Mesenchymal stem cell (in vitro differentiated cells and primary cell): ENCODE measurements at regions not wholly inside any gene's neighbourhood (a gene's known extent, or its start where the extent isn't known, plus 50 kb on each side); places are given as distances from the start of the nearest gene placed in this dataset.

ENCODE experiments used
- DNase-seq: peaks from one replicate; pipeline ENCODE4 v3.0.0-alpha.2; 2013
- H2AFZ ChIP-seq: one replicate; pipeline ENCODE4 v1.6.1; 2013; ENCODE audit warnings: low read depth, mild to moderate bottlenecking, control low read depth, inconsistent platforms, low read length, moderate library complexity
- H2AK5ac ChIP-seq: 2 replicates; pipeline ENCODE4 v1.6.1; 2013; ENCODE audit warnings: low read length, moderate library complexity, mild to moderate bottlenecking, inconsistent platforms; ENCODE audit not compliant: severe bottlenecking
- H2BK120ac ChIP-seq: one replicate; pipeline ENCODE4 v1.6.1; 2013; ENCODE audit warnings: low read depth, mild to moderate bottlenecking, inconsistent platforms, low read length, moderate library complexity
- H2BK12ac ChIP-seq, 2 experiments: one replicate each; pipeline ENCODE4 v1.6.1; 2013; ENCODE audit warnings: inconsistent platforms in 2 of 2, low read length in 2 of 2, mild to moderate bottlenecking in 2 of 2, moderate library complexity in 2 of 2, control low read depth in 1 of 2
- H2BK15ac ChIP-seq: one replicate; pipeline ENCODE4 v1.6.1; 2013; ENCODE audit warnings: mild to moderate bottlenecking, low read depth, inconsistent platforms; ENCODE audit not compliant: poor library complexity, severe bottlenecking
- H2BK5ac ChIP-seq: 2 replicates; pipeline ENCODE4 v1.6.1; 2013; ENCODE audit warnings: low read depth, mild to moderate bottlenecking, low read length, control low read depth, inconsistent platforms; ENCODE audit not compliant: poor library complexity, severe bottlenecking
- H3K14ac ChIP-seq, 2 experiments: one replicate each; pipeline ENCODE4 v1.6.1; 2013; ENCODE audit warnings: inconsistent platforms in 2 of 2, low read length in 2 of 2, control low read depth in 1 of 2, mild to moderate bottlenecking in 1 of 2, moderate library complexity in 1 of 2
- H3K18ac ChIP-seq, 2 experiments: one replicate each; pipeline ENCODE4 v1.6.1; 2013; ENCODE audit warnings: inconsistent platforms in 2 of 2, low read length in 2 of 2, control low read depth in 1 of 2, low read depth in 1 of 2, mild to moderate bottlenecking in 1 of 2
- H3K23ac ChIP-seq, 2 experiments: one replicate each; pipeline ENCODE4 v1.6.1; 2013; ENCODE audit warnings: inconsistent platforms in 2 of 2, low read length in 2 of 2, mild to moderate bottlenecking in 2 of 2, moderate library complexity in 2 of 2, control low read depth in 1 of 2
- H3K27ac ChIP-seq: 2 replicates; pipeline ENCODE4 v1.5.1; 2013; ENCODE audit warnings: mild to moderate bottlenecking, moderate library complexity, low read length, control low read depth, inconsistent platforms; ENCODE audit not compliant: poor library complexity, severe bottlenecking
- H3K27me3 ChIP-seq, 2 experiments: 2 replicates each; pipeline versions ENCODE4 v1.6.1 to v1.7.0; 2013; ENCODE audit warnings: low read length in 2 of 2, mild to moderate bottlenecking in 2 of 2, moderate library complexity in 2 of 2, control low read depth in 1 of 2, inconsistent platforms in 1 of 2; ENCODE audit not compliant: control insufficient read depth in 1 of 2, insufficient read depth in 1 of 2
- H3K36me3 ChIP-seq, 2 experiments: 2 replicates each; pipeline versions ENCODE4 v1.6.1 to v1.7.0; 2013; ENCODE audit warnings: low read length in 2 of 2, control low read depth in 1 of 2, inconsistent platforms in 1 of 2, low read depth in 1 of 2, mild to moderate bottlenecking in 1 of 2; ENCODE audit not compliant: insufficient read depth in 2 of 2, control insufficient read depth in 1 of 2
- H3K4ac ChIP-seq, 2 experiments: one replicate each; pipeline ENCODE4 v1.6.1; 2013; ENCODE audit warnings: inconsistent platforms in 2 of 2, low read length in 2 of 2, mild to moderate bottlenecking in 2 of 2, moderate library complexity in 2 of 2, control low read depth in 1 of 2, low read depth in 1 of 2
- H3K4me1 ChIP-seq: 2 replicates; pipeline ENCODE4 v1.6.1; 2013; ENCODE audit warnings: low read depth, low read length, control low read depth; ENCODE audit not compliant: control insufficient read depth, insufficient read depth
- H3K4me2 ChIP-seq: 2 replicates; pipeline ENCODE4 v1.6.1; 2013; ENCODE audit warnings: low read length, mild to moderate bottlenecking, inconsistent platforms; ENCODE audit not compliant: poor library complexity, severe bottlenecking
- H3K4me3 ChIP-seq, 2 experiments: 2 replicates each; pipeline versions ENCODE4 v1.5.1 to v1.7.0; 2013; ENCODE audit warnings: low read length in 2 of 2, mild to moderate bottlenecking in 2 of 2, control low read depth in 1 of 2, low read depth in 1 of 2; ENCODE audit not compliant: insufficient read depth in 1 of 2
- H3K79me1 ChIP-seq: replicated peaks from 2 replicates; pipeline ENCODE4 v1.6.1; 2013; ENCODE audit warnings: mild to moderate bottlenecking, control low read depth, low read length, inconsistent platforms; ENCODE audit not compliant: poor library complexity, severe bottlenecking
- H3K9ac ChIP-seq: 2 replicates; pipeline ENCODE4 v1.7.0; 2013; ENCODE audit warnings: mild to moderate bottlenecking, low read length, moderate library complexity
- H3K9me3 ChIP-seq: 2 replicates; pipeline ENCODE4 v1.7.0; 2013; ENCODE audit warnings: mild to moderate bottlenecking, low read length; ENCODE audit not compliant: control insufficient read depth
- H4K8ac ChIP-seq: one replicate; pipeline ENCODE4 v1.6.1; 2013; ENCODE audit warnings: inconsistent platforms, mild to moderate bottlenecking, low read length, moderate library complexity
- H4K91ac ChIP-seq: one replicate; pipeline ENCODE4 v1.6.1; 2013; ENCODE audit warnings: mild to moderate bottlenecking, low read length, inconsistent platforms
- WGBS: methylation state at CpG from one replicate; pipeline ENCODE4 v1.1.7; 2013; ENCODE audit warnings: mixed read lengths; 5-methylcytosine and 5-hydroxymethylcytosine counted together

DNA sequence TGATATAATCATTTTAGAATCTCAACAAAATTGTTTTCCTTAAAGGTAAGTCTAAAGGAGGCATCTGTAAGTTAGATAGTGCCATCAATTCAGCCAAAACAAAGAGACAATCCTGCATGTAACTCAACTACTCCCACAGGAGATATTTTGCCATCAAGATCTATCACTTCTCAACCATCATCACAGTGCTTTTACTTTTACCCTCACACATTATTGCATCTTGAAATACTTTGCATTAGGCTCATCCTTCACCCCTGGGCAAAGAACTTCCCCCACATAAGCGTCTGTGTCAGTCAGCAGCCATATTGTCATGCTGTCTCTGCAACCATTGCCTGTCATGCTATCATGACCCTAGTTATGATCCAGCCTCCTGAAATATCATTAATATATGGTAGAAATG lies 54.9 kb upstream of the NLGN1 start:
- 92% methylated on average over 1 of the region's 1 CpG for WGBS
- Histone ChIP-seq H3K27ac (no peak overlapping the region), H3K9ac (no peak overlapping the region), H3K9me3 (no peaks in the 10 kb centered on the region), H3K23ac (no peak overlapping the region), H3K27me3 (no peaks in the 10 kb centered on the region), H4K8ac (no peak overlapping the region), H3K4me2 (no peak overlapping the region), H3K14ac (no peak overlapping the region), H3K18ac (no peak overlapping the region), H3K4me1 (no peaks in the 10 kb centered on the region), H2AK5ac (no peak overlapping the region), H2BK15ac (no peak overlapping the region), H2BK12ac (no peak overlapping the region), H3K36me3 (no peaks in the 10 kb centered on the region), H3K4me3 (no peak overlapping the region), H3K79me1 (no peaks in the 10 kb centered on the region), H2BK120ac (no peak overlapping the region), H4K91ac (no peak overlapping the region), H2BK5ac (no peak overlapping the region), H2AFZ (no peak overlapping the region), H3K4ac (no peak overlapping the region)
- no peak for DNase-seq

- DNase-seq: no peak
- H2BK5ac ChIP-seq: no peak overlapping the region
- H3K9ac ChIP-seq: no peak overlapping the region
- H2BK12ac ChIP-seq: no peak overlapping the region
- H3K4ac ChIP-seq: no peak overlapping the region
- WGBS: 59% methylated on average over 2 of the region's 2 CpGs
- H3K18ac ChIP-seq: no peak overlapping the region
- H3K79me1 ChIP-seq: no peaks in the 10 kb centered on the region
- no peak overlapping the region for H3K27ac ChIP-seq
- H2AK5ac ChIP-seq: no peak overlapping the region
- no peak overlapping the region for H4K91ac ChIP-seq
- H3K4me2 ChIP-seq: no peak overlapping the region
- H3K36me3 ChIP-seq: no peaks in the 10 kb centered on the region
- no peak overlapping the region for H3K23ac ChIP-seq
- no peak overlapping the region for H2AFZ ChIP-seq
- no peak overlapping the region for H3K4me3 ChIP-seq
- H2BK120ac ChIP-seq: no peak overlapping the region
- no peak overlapping the region for H4K8ac ChIP-seq
- no peak overlapping the region for H3K14ac ChIP-seq
- no peak overlapping the region for H2BK15ac ChIP-seq
- H3K27me3 ChIP-seq: no peaks in the 10 kb centered on the region
- H3K4me1 ChIP-seq: no peaks in the 10 kb centered on the region
- no peaks in the 10 kb centered on the region for H3K9me3 ChIP-seq
Observed at GRCh38 chr3:173340626-173341025, 56.9 kb upstream of the NLGN1 start.

DNA sequence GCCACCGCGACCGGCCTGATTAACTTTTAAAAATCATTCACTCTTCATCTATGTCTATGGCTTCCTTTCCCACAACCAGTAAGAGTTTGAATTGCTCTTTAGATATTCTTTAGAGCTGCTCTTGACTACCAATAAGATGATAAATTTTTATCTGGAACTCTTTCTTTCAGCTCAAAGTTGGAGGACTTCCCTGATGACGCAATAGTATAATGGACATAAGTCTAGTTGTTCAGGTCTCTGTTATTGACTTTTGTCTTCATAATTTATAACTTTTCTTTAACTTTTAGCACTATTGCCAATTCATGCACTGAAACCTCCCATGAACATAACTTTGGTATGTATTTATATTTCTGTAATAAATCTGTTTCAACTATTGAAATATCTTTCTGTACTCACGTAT lies 61.3 kb upstream of the NLGN1 start:
- no peak overlapping the region for H3K27ac ChIP-seq
- H3K4me1 ChIP-seq: no peaks in the 10 kb centered on the region
- H3K4me3 ChIP-seq: no peak overlapping the region
- no peak overlapping the region for H2BK5ac ChIP-seq
- no peak overlapping the region for H3K23ac ChIP-seq
- H4K8ac ChIP-seq: no peak overlapping the region
- no peak overlapping the region for H2BK120ac ChIP-seq
- no peak overlapping the region for H2AK5ac ChIP-seq
- H4K91ac ChIP-seq: no peak overlapping the region
- H3K4me2 ChIP-seq: no peak overlapping the region
- no peaks in the 10 kb centered on the region for H3K36me3 ChIP-seq
- H3K9ac ChIP-seq: no peak overlapping the region
- no peak for DNase-seq
- no peak overlapping the region for H2BK15ac ChIP-seq
- no peak overlapping the region for H2BK12ac ChIP-seq
- H3K27me3 ChIP-seq: no peaks in the 10 kb centered on the region
- no peak overlapping the region for H3K4ac ChIP-seq
- no peaks in the 10 kb centered on the region for H3K79me1 ChIP-seq
- H3K14ac ChIP-seq: no peak overlapping the region
- no peak overlapping the region for H2AFZ ChIP-seq
- H3K9me3 ChIP-seq: no peaks in the 10 kb centered on the region
- 78% methylated on average over 1 of the region's 5 CpGs for WGBS
- no peak overlapping the region for H3K18ac ChIP-seq

- WGBS: 67% methylated on average over 2 of the region's 3 CpGs
- Histone ChIP-seq H3K4ac (no peak overlapping the region), H3K36me3 (no peaks in the 10 kb centered on the region), H3K14ac (no peak overlapping the region), H2BK15ac (no peak overlapping the region), H3K4me1 (no peaks in the 10 kb centered on the region), H3K27ac (no peak overlapping the region), H2BK5ac (no peak overlapping the region), H3K9me3 (no peaks in the 10 kb centered on the region), H2BK120ac (no peak overlapping the region), H2AFZ (no peak overlapping the region), H3K9ac (no peak overlapping the region), H3K4me3 (no peak overlapping the region), H3K79me1 (no peaks in the 10 kb centered on the region), H4K91ac (no peak overlapping the region), H2BK12ac (no peak overlapping the region), H4K8ac (no peak overlapping the region), H3K18ac (no peak overlapping the region), H3K23ac (no peak overlapping the region), H3K27me3 (no peaks in the 10 kb centered on the region), H3K4me2 (no peak overlapping the region), H2AK5ac (no peak overlapping the region)
- DNase-seq: no peak
Observed at GRCh38 chr3:173306110-173306509, 91.4 kb upstream of the NLGN1 start.
